SK-N-SH treated with all-trans-retinoic acid at 6 μM for 48 hours (cell line): ENCODE measurements at regions not wholly inside any gene's neighbourhood (a gene's known extent, or its start where the extent isn't known, plus 50 kb on each side); places are given as distances from the start of the nearest gene placed in this dataset.

Source experiments
- ARNTL ChIP-seq: fragments of 450-650 bp; formaldehyde crosslinking; IDR thresholded peaks from 2 replicates; pipeline ENCODE4 v1.5.0; 2020; ENCODE audit warnings: low read depth, mild to moderate bottlenecking, moderate library complexity, borderline replicate concordance
- CSDC2 ChIP-seq: fragments of 250-450 bp; sonication (Bioruptor Pico); IDR thresholded peaks from 2 replicates; pipeline ENCODE4 v1.5.0; 2020; ENCODE audit warnings: mild to moderate bottlenecking, moderate library complexity
- PPARA ChIP-seq: fragments of 250-450 bp; sonication (Bioruptor Pico); IDR thresholded peaks from 2 replicates; pipeline ENCODE4 v1.5.0; 2020; ENCODE audit warnings: mild to moderate bottlenecking, borderline replicate concordance
- TCF4 ChIP-seq: fragments of 250-450 bp; sonication (Bioruptor Pico); IDR thresholded peaks from 2 replicates; pipeline ENCODE4 v1.8.0; 2021; ENCODE audit warnings: mild to moderate bottlenecking, moderate library complexity, borderline replicate concordance
- ZC3H10 ChIP-seq: fragments of 250-450 bp; sonication (Bioruptor Pico); IDR thresholded peaks from 2 replicates; pipeline ENCODE4 v1.5.1; 2021; ENCODE audit warnings: mild to moderate bottlenecking, moderate library complexity
- ZNF70 ChIP-seq: fragments of 450-650 bp; formaldehyde crosslinking; IDR thresholded peaks from 2 replicates; pipeline ENCODE4 v1.5.0; 2020; ENCODE audit warnings: mild to moderate bottlenecking, moderate library complexity
- TF ChIP-seq, protein P1 (sequence below): fragments of 250-450 bp; sonication (Bioruptor Pico); IDR thresholded peaks from 2 replicates; pipeline ENCODE4 v1.5.1; 2020; ENCODE audit warnings: low read depth, mild to moderate bottlenecking, moderate library complexity
- TF ChIP-seq, protein P2 (sequence below): fragments of 250-450 bp; sonication (Bioruptor Pico); IDR thresholded peaks from 2 replicates; pipeline ENCODE4 v1.8.0; 2020; ENCODE audit warnings: mild to moderate bottlenecking, moderate library complexity, borderline replicate concordance

DNA sequence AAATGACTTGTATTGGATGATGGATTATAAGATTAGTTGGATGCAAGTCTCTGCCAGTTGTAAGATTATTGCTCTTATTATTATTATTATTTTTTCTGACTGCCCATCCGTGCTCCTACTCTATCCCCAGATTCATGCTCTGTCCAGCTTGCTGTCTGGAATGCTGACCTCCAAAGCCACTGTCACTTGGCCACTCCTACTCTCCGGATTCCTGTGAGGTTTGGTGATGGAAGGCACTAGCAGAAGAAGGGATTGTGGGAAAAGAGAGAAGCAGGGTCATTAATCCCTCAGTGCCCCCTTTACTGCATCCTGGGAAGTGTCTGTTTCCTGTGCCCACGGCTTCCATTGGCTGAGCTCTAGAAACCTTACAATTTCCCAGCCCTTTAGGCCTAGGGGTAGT is 76.3 kb upstream of the IL12B start:
- no peak for TF ChIP-seq ZNF70 (CRISPR knock-in tag)
- no peak for TF ChIP-seq CSDC2 (CRISPR knock-in tag)
- TF ChIP-seq TCF4 (CRISPR knock-in tag) = no peak
- TF ChIP-seq ARNTL = no peak
- TF ChIP-seq, protein P1, sequence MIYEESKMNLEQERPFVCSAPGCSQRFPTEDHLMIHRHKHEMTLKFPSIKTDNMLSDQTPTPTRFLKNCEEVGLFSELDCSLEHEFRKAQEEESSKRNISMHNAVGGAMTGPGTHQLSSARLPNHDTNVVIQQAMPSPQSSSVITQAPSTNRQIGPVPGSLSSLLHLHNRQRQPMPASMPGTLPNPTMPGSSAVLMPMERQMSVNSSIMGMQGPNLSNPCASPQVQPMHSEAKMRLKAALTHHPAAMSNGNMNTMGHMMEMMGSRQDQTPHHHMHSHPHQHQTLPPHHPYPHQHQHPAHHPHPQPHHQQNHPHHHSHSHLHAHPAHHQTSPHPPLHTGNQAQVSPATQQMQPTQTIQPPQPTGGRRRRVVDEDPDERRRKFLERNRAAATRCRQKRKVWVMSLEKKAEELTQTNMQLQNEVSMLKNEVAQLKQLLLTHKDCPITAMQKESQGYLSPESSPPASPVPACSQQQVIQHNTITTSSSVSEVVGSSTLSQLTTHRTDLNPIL (CRISPR knock-in tag) = no peak
- TF ChIP-seq PPARA = no peak
- no peak for TF ChIP-seq ZC3H10 (CRISPR knock-in tag)
- TF ChIP-seq, protein P2, sequence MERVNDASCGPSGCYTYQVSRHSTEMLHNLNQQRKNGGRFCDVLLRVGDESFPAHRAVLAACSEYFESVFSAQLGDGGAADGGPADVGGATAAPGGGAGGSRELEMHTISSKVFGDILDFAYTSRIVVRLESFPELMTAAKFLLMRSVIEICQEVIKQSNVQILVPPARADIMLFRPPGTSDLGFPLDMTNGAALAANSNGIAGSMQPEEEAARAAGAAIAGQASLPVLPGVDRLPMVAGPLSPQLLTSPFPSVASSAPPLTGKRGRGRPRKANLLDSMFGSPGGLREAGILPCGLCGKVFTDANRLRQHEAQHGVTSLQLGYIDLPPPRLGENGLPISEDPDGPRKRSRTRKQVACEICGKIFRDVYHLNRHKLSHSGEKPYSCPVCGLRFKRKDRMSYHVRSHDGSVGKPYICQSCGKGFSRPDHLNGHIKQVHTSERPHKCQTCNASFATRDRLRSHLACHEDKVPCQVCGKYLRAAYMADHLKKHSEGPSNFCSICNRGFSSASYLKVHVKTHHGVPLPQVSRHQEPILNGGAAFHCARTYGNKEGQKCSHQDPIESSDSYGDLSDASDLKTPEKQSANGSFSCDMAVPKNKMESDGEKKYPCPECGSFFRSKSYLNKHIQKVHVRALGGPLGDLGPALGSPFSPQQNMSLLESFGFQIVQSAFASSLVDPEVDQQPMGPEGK (CRISPR knock-in tag) = no peak
